Heart left ventricle (tissue), 16 donors: ENCODE measurements at regions not wholly inside any gene's neighbourhood (a gene's known extent, or its start where the extent isn't known, plus 50 kb on each side); places are given as distances from the start of the nearest gene placed in this dataset.

Experiments
- ATAC-seq, 4 donors: fragments of 200-7000 bp; cut with Tn5 transposase; one replicate each; pipeline ENCODE4 v1.9.1; 2020 to 2022; ENCODE audit warnings: moderate library complexity in 4 of 4, mild to moderate bottlenecking in 3 of 4, moderate number of reproducible peaks in 1 of 4
- DNase-seq, 5 donors: peaks; one replicate each; pipeline ENCODE4 v3.0.0-alpha.2; 2020
- H3K27ac ChIP-seq, 12 donors: fragments of 200-600 bp; sonication (generic) in 4 of 12; one replicate each; pipeline versions ENCODE4 v1.5.0 to v1.8.0; 2016 to 2022; ENCODE audit warnings: mild to moderate bottlenecking in 2 of 12
- H3K27me3 ChIP-seq, 9 donors: fragments of 200-600 bp; sonication (generic) in 2 of 9; one replicate each; pipeline versions ENCODE4 v1.5.1 to v1.8.0; 2016 to 2022; ENCODE audit warnings: mild to moderate bottlenecking in 3 of 9
- H3K36me3 ChIP-seq, 9 donors: fragments of 200-600 bp; sonication (generic) in 2 of 9; one replicate each; pipeline versions ENCODE4 v1.5.0 to v1.8.0; 2018 to 2022; ENCODE audit warnings: mild to moderate bottlenecking in 2 of 9
- H3K4me1 ChIP-seq, 12 donors: fragments of 200-600 bp; sonication (generic) in 4 of 12; one replicate each; pipeline versions ENCODE4 v1.5.0 to v1.8.0; 2016 to 2022; ENCODE audit warnings: mild to moderate bottlenecking in 3 of 12
- H3K4me3 ChIP-seq, 12 donors: fragments of 200-600 bp; sonication (generic) in 4 of 12; one replicate each; pipeline versions ENCODE4 v1.5.0 to v1.8.0; 2017 to 2022; ENCODE audit warnings: mild to moderate bottlenecking in 9 of 12, moderate library complexity in 4 of 12
- H3K9me3 ChIP-seq, 12 donors: fragments of 200-600 bp; sonication (generic) in 4 of 12; one replicate each; pipeline versions ENCODE4 v1.5.0 to v1.8.0; 2016 to 2022; ENCODE audit warnings: mild to moderate bottlenecking in 1 of 12
- CTCF ChIP-seq, 12 donors: fragments of 200-600 bp; sonication (generic) in 4 of 12; IDR thresholded peaks; one replicate each; pipeline versions ENCODE4 v1.5.0 to v1.8.0; 2018 to 2022; ENCODE audit warnings: antibody characterized with exemption in 12 of 12, mild to moderate bottlenecking in 5 of 12
- POLR2A ChIP-seq, 2 donors: fragments of 450-650 bp; IDR thresholded peaks; one replicate each; pipeline ENCODE4 v1.6.1; 2017; ENCODE audit warnings: antibody characterized with exemption in 2 of 2, mild to moderate bottlenecking in 2 of 2, moderate library complexity in 2 of 2
- WGBS, 4 donors: extraction: QIAGEN DNeasy Blood & Tissue Kit in 2 of 4; methylation state at CpG; one replicate each; pipeline versions ENCODE4 v1.1.5 to v1.1.7; 2013 to 2018; 5-methylcytosine and 5-hydroxymethylcytosine counted together
- intact Hi-C, 10 donors: fragments of 100-400 bp; cut with DNase I; formaldehyde crosslinking; loops; one replicate each; pipeline versions ENCODE4 v1.11.1 to v1.14.2; 2022
- donor health status: ischemic (EF 13 %, LVEDD 7.1; RV severe dilation, severe dysfunction).
- donor health status: healthy with polysubstance abuse.
- donor health status: DM: no; HTN: yes; CAD: no.
- donor health status: DM: no; HTN: no; CAD: no.
- donor health status: ischemic (EF 25% LVEDD 6.9; RV normal size, moderate dysfunction).
- donor health status: ischemic (EF 25% LVEDD 5.7; RV mildly dilated, moderate dysfunction).
- donor health status: healthy.
- donor health status: DM: yes; HTN: yes; CAD: no.
- donor health status: ischemic (EF 35%, LVEDD 5.7; RV mildly dilated, moderate dysfunction).
- donor health status: nonischemic (EF 11% LVEDD 7.7; RV severe dilation, severe dysfunction).
- donor health status: DM: yes; HTN: yes; CAD: no.
- donor health status: PGD.
- donor health status: ischemic (EF 29% LVEDD 5.4; RV normal size, mild dysfunction).
- donor health status: nonischemic (EF 23%, LVEDD 6.1; RV moderate dilation, normal function).

DNA sequence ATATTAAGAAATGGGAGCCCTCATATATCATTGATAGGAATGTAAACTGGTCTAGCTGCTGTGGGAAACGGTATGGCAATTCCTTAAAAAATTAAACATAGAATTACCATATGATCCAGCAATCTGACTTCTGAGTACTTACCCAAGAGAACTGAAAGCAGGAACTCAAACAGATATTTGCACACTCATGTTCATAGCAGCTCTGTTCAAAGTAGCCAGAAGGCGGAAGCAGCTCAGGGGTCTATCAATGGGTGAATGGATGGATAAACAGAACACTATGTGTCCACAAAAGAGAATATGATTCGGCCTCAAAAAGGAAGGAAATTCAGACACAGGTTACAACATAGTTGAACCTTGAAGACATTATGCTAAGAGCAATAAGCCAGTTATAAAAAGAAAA, 135.7 kb upstream of the NDUFV2 start:
- Histone ChIP-seq H3K36me3 (no peaks in the 10 kb centered on the region), H3K27me3 (peaks cover 0 to 2% (median 0%) of the 10 kb centered on the region in 9 donors), H3K9me3 (no peaks in the 10 kb centered on the region), H3K4me3 (no peak overlapping the region), H3K27ac (no peak overlapping the region), H3K4me1 (no peaks in the 10 kb centered on the region)
- TF ChIP-seq POLR2A (IDR thresholded peaks at IDR 0.05) (no peak), CTCF (IDR thresholded peaks at IDR 0.05) (no peak)
- 86 to 90% (median 88%) methylated on average over 3 of the region's 3 CpGs for WGBS, 4 donors
- DNase-seq (no peak), ATAC-seq (no peak)
- intact Hi-C loops = no loop called here

DNA sequence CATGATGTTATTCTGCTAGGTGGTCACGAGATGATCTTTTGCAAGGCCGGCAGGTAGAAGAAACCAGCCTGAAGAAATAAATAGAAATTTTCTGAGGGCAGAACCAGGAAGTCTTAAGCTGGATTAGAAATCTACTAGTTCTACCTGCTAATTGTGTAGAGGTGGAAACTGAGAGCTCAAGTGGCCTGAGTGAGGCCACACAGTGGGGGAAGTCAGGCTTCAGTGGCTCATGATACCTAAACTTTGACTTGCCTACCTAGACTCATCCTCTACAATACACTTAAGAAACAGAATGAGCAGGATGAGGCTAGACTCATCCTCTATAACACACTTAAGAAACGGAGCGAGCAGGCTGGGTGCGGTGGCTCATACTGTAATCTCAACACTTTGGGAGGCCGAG, 134.9 kb upstream of the NDUFV2 start:
- Histone ChIP-seq H3K4me3 (no peak overlapping the region), H3K27ac (no peak overlapping the region), H3K9me3 (no peaks in the 10 kb centered on the region), H3K36me3 (no peaks in the 10 kb centered on the region), H3K27me3 (peaks cover 0 to 2% (median 0%) of the 10 kb centered on the region in 9 donors), H3K4me1 (no peaks in the 10 kb centered on the region)
- ATAC-seq (no peak), DNase-seq (no peak)
- TF ChIP-seq POLR2A (IDR thresholded peaks at IDR 0.05) = no peak
- no peak for TF ChIP-seq CTCF (IDR thresholded peaks at IDR 0.05)
- intact Hi-C loops = no loop called here
- 93 to 97% (median 94%) methylated on average over 6 of the region's 6 CpGs for WGBS, 4 donors

GRCh38 chr18:8969639-8970390, 132.7 kb upstream of the NDUFV2 start:
- no peak for DNase-seq
- Histone ChIP-seq H3K27ac (peak overlapping the region in 1 of 12 donors; percentile 66), H3K27me3 (peaks cover 0 to 2% (median 0%) of the 10 kb centered on the region in 9 donors), H3K4me1 (no peaks in the 10 kb centered on the region), H3K9me3 (peaks cover 0 to 10% (median 0%) of the 10 kb centered on the region in 12 donors), H3K4me3 (no peak overlapping the region), H3K36me3 (no peaks in the 10 kb centered on the region)
- intact Hi-C loops = no loop called here
- whole genome bisulfite sequencing, 4 donors = 65 to 82% (median 66%) methylated on average over 4 of the region's 4 CpGs
- ATAC-seq = no peak
- TF ChIP-seq CTCF (IDR thresholded peaks at IDR 0.05) = no peak
- no peak for TF ChIP-seq POLR2A (IDR thresholded peaks at IDR 0.05)

DNA sequence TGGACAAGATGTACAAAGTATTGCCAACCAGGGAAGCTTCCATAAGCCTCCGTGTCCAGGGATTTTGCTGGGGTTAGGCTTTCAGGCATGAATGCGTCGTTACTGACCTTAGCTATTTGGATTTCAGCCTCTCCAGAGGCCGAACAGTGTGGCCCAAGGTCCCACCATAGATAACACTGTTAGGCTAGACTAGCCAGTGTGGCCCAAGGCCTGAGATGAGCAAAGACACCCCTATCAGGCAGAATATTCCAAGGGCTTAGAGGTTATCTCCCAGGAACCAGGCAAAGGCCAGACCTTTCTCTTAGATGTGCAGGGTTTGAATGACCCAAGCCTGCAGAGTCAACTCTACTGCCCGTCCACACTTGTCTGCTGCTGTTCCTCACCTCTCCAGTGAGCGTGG, 131.7 kb upstream of the NDUFV2 start:
- ATAC-seq (no peak), DNase-seq (no peak)
- H3K9me3 ChIP-seq = peaks cover 0 to 10% (median 0%) of the 10 kb centered on the region in 12 donors
- no peaks in the 10 kb centered on the region for H3K4me1 ChIP-seq
- no peak overlapping the region for H3K4me3 ChIP-seq
- WGBS, 4 donors = 86 to 91% (median 89%) methylated on average over 4 to 6 of the region's 6 CpGs
- no peaks in the 10 kb centered on the region for H3K27me3 ChIP-seq
- H3K36me3 ChIP-seq = no peaks in the 10 kb centered on the region
- peak overlapping the region in 1 of 12 donors; percentile 66 for H3K27ac ChIP-seq
- intact Hi-C loops = no loop called here
- no peak for TF ChIP-seq CTCF (IDR thresholded peaks at IDR 0.05)
- no peak for TF ChIP-seq POLR2A (IDR thresholded peaks at IDR 0.05)
